ENCODE measurements at regions not wholly inside any gene's neighbourhood (a gene's known extent, or its start where the extent isn't known, plus 50 kb on each side); places are given as distances from the start of the nearest gene placed in this dataset.
A peak's percentile ranks its signal among the peaks of the same experiment; 100 is the strongest.

- no peak for DNase-seq
Measured at GRCh38 chr6:56766139-56766805, 123.6 kb upstream of the DST start.

- no peak for DNase-seq
Measured at GRCh38 chr6:56765494-56765893, 122.8 kb upstream of the DST start.

GRCh38 chr6:56764081-56764566 lies 121.4 kb upstream of the DST start:
- peak; percentile 66 for DNase-seq

GRCh38 chr6:56761651-56762050 lies 119.0 kb upstream of the DST start:
- no peak for DNase-seq

- DNase-seq = no peak
Measured at GRCh38 chr6:56760842-56761241, 118.2 kb upstream of the DST start.

- peak; percentile 60 for DNase-seq
Measured at GRCh38 chr6:56759521-56759920, 116.8 kb upstream of the DST start.

- no peak for DNase-seq
Measured at GRCh38 chr6:56758553-56758952, 115.9 kb upstream of the DST start.

- no peak for DNase-seq
Measured at GRCh38 chr6:56758120-56758519, 115.4 kb upstream of the DST start.

- peak; percentile 84 for DNase-seq
Measured at GRCh38 chr6:56757588-56757984, 114.9 kb upstream of the DST start.

- no peak for DNase-seq
Measured at GRCh38 chr6:56756791-56757587, 114.3 kb upstream of the DST start.

- DNase-seq = no peak
Measured at GRCh38 chr6:56756219-56756789, 113.6 kb upstream of the DST start.

- no peak for DNase-seq
Measured at GRCh38 chr6:56755040-56755439, 112.4 kb upstream of the DST start.

- no peak for DNase-seq
Measured at GRCh38 chr6:56753811-56754210, 111.1 kb upstream of the DST start.

- DNase-seq = no peak
Measured at GRCh38 chr6:56752534-56752933, 109.8 kb upstream of the DST start.

- peak; percentile 46 for DNase-seq
Measured at GRCh38 chr6:56752009-56752408, 109.3 kb upstream of the DST start.

- DNase-seq = no peak
Measured at GRCh38 chr6:56751604-56752003, 108.9 kb upstream of the DST start.

- no peak for DNase-seq
Measured at GRCh38 chr6:56750686-56751085, 108.0 kb upstream of the DST start.

GRCh38 chr6:56749632-56750151 lies 107.0 kb upstream of the DST start:
- DNase-seq = peak; percentile 79

GRCh38 chr6:56746767-56747504 lies 104.2 kb upstream of the DST start:
- DNase-seq = no peak

- DNase-seq = no peak
Measured at GRCh38 chr6:56745971-56746370, 103.3 kb upstream of the DST start.

- no peak for DNase-seq
Measured at GRCh38 chr6:56745081-56745480, 102.4 kb upstream of the DST start.

GRCh38 chr6:56744528-56744927 lies 101.8 kb upstream of the DST start:
- no peak for DNase-seq
